HepG2 (cell line): ENCODE measurements at regions not wholly inside any gene's neighbourhood (a gene's known extent, or its start where the extent isn't known, plus 50 kb on each side); places are given as distances from the start of the nearest gene placed in this dataset.

ENCODE experiments used
- ATAC-seq: fragments of 200-7000 bp; cut with Tn5 transposase; 3 replicates; pipeline ENCODE4 v1.9.1; 2020; ENCODE audit warnings: mild to moderate bottlenecking, moderate library complexity
- BruUV-seq: library from RNA; stranded (reverse); fragments of 400-500 nt; replicated peaks from 2 replicates; lab custom pipeline; 2021; lab: Mats Ljungman, UMichigan
- CTCF ChIA-PET: fragments of 300-600 bp; formaldehyde crosslinking; extraction: SDS; loops from one replicate; lab custom pipeline; 2021; ENCODE audit warnings: low total read pairs, inconsistent platforms, low intra/inter-chr PET ratio; lab: Yijun Ruan, JAX
- POLR2A ChIA-PET: fragments of 350-600 bp; sonication (Branson Sonifier 250); formaldehyde crosslinking; loops from one replicate; lab custom pipeline; 2020; ENCODE audit warnings: antibody characterized with exemption, inconsistent platforms; lab: Yijun Ruan, JAX
- DNase-seq: peaks from one replicate; pipeline ENCODE4 v3.0.0-alpha.2; 2015; ENCODE audit warnings: low spot score
- FAIRE-seq: peaks from 3 replicates; lab custom pipeline; 2011; peaks lifted over from hg19 to GRCh38; lab: Jason Lieb, UNC
- H2AFZ ChIP-seq: one replicate; pipeline ENCODE4 v1.6.1; 2011; ENCODE audit warnings: low read length, inconsistent platforms
- H3K27ac ChIP-seq: fragments of 300-600 bp; 3 replicates; pipeline ENCODE4 v1.8.0; 2011; ENCODE audit warnings: mixed run types, mild to moderate bottlenecking, mixed read lengths, low read length, inconsistent platforms; ENCODE audit not compliant: insufficient read depth; ENCODE audit errors: extremely low read length
- H3K27me3 ChIP-seq, 2 experiments: fragments of 200-600 bp in 1 of 2; 2 replicates in 1 of 2; 3 replicates in 1 of 2; pipeline versions ENCODE4 v1.6.0 to v1.8.0; 2011; ENCODE audit warnings: low read length in 2 of 2, mild to moderate bottlenecking in 2 of 2, moderate library complexity in 2 of 2, inconsistent platforms in 1 of 2; ENCODE audit not compliant: insufficient read depth in 2 of 2, control insufficient read depth in 1 of 2
- H3K36me3 ChIP-seq, 2 experiments: fragments of 200-600 bp in 1 of 2; replicated peaks in 1 of 2; 2 replicates in 1 of 2; 3 replicates in 1 of 2; pipeline versions ENCODE4 v1.5.1 to v1.8.0; 2011; ENCODE audit warnings: low read length in 2 of 2, inconsistent platforms in 1 of 2; ENCODE audit not compliant: insufficient read depth in 2 of 2, control insufficient read depth in 1 of 2
- H3K4me1 ChIP-seq: 2 replicates; pipeline ENCODE4 v1.5.1; 2012; ENCODE audit warnings: low read length, inconsistent platforms; ENCODE audit not compliant: insufficient read depth
- H3K4me2 ChIP-seq: 2 replicates; pipeline ENCODE4 v1.6.0; 2011; ENCODE audit warnings: low read depth, low read length, inconsistent platforms
- H3K4me3 ChIP-seq, 3 experiments: fragments of 200-600 bp in 1 of 3; sonication (generic), shearing (Covaris generic) in 1 of 3; replicated peaks in 1 of 3; 2 replicates each; pipeline ENCODE4 v1.5.1; 2011 to 2016; ENCODE audit warnings: low read length in 3 of 3, inconsistent platforms in 2 of 3, low read depth in 2 of 3, mild to moderate bottlenecking in 2 of 3, control low read depth in 1 of 3, mixed read lengths in 1 of 3; ENCODE audit not compliant: insufficient read depth in 1 of 3
- H3K79me2 ChIP-seq: one replicate; pipeline ENCODE4 v1.6.1; 2011; ENCODE audit warnings: low read length, inconsistent platforms; ENCODE audit not compliant: insufficient read depth
- H3K9ac ChIP-seq: 2 replicates; pipeline ENCODE4 v1.6.0; 2011; ENCODE audit warnings: mild to moderate bottlenecking, low read depth, low read length, inconsistent platforms; ENCODE audit not compliant: insufficient read depth
- H3K9me3 ChIP-seq: 2 replicates; pipeline ENCODE4 v1.5.1; 2012; ENCODE audit warnings: mild to moderate bottlenecking, low read length
- H4K20me1 ChIP-seq: 2 replicates; pipeline ENCODE4 v1.6.0; 2011; ENCODE audit warnings: inconsistent platforms, mild to moderate bottlenecking, low read length, moderate library complexity; ENCODE audit not compliant: insufficient read depth
- ATF7-NPFF ChIP-seq: sonication (generic); formaldehyde crosslinking; IDR thresholded peaks from 2 replicates; pipeline ENCODE4 v1.8.1; 2023; ENCODE audit warnings: mild to moderate bottlenecking, low read depth, missing genetic modification reagents, moderate library complexity
- EED ChIP-seq: sonication (generic); formaldehyde crosslinking; IDR thresholded peaks from 2 replicates; pipeline ENCODE4 v1.5.0; 2020; ENCODE audit warnings: mild to moderate bottlenecking, missing genetic modification reagents
- HINFP ChIP-seq: sonication (generic); formaldehyde crosslinking; IDR thresholded peaks from 2 replicates; pipeline ENCODE4 v1.4.0; 2020; ENCODE audit warnings: low read depth, mild to moderate bottlenecking, missing genetic modification reagents
- PBX2 ChIP-seq: IDR thresholded peaks from 2 replicates; pipeline ENCODE4 v1.6.1; 2016; ENCODE audit warnings: control low read depth
- PRDM15 ChIP-seq: sonication (generic); formaldehyde crosslinking; IDR thresholded peaks from 2 replicates; pipeline ENCODE4 v1.4.0; 2020; ENCODE audit warnings: missing genetic modification reagents
- ZBTB7A ChIP-seq: sonication (generic); formaldehyde crosslinking; IDR thresholded peaks from 2 replicates; pipeline ENCODE4 v1.8.0; 2022; ENCODE audit warnings: mild to moderate bottlenecking, missing genetic modification reagents
- ZFAT ChIP-seq: sonication (generic); formaldehyde crosslinking; conservative IDR thresholded peaks from 2 replicates; pipeline ENCODE4 v1.8.1; 2023; ENCODE audit warnings: missing genetic modification reagents, inconsistent platforms
- ZNF280B ChIP-seq: sonication (generic); formaldehyde crosslinking; IDR thresholded peaks from 2 replicates; pipeline ENCODE4 v1.5.0; 2020; ENCODE audit warnings: missing genetic modification reagents, mild to moderate bottlenecking, borderline replicate concordance
- ZNF510 ChIP-seq: sonication (generic); formaldehyde crosslinking; IDR thresholded peaks from 2 replicates; pipeline ENCODE4 v1.4.0; 2020; ENCODE audit warnings: low read depth, mild to moderate bottlenecking, missing genetic modification reagents
- ZNF570 ChIP-seq: sonication (generic); formaldehyde crosslinking; IDR thresholded peaks from 2 replicates; pipeline ENCODE4 v1.4.0; 2020; ENCODE audit warnings: mild to moderate bottlenecking, missing genetic modification reagents, borderline replicate concordance
- WGBS: methylation state at CpG from one replicate; pipeline ENCODE4 v1.1.6; 2017; ENCODE audit warnings: low lambda C conversion rate; 5-methylcytosine and 5-hydroxymethylcytosine counted together
- in situ Hi-C: cut with HindIII; loops from 2 replicates; pipeline ENCODE4 v1.10.0; 2017; ENCODE audit warnings: low pct_unique_long_range_greater_than_20kb; ENCODE audit not compliant: extremely low pct_ligation_motif_present
- intact Hi-C: fragments of 100-400 bp; cut with micrococcal nuclease; formaldehyde crosslinking; loops from one replicate; pipeline ENCODE4 v1.10.0; 2022; ENCODE audit not compliant: unreplicated experiment

GRCh38 chr3:150072576-150072975, 101.9 kb upstream of the PFN2 start:
- ChIA-PET CTCF (no interaction called here), POLR2A (no interaction called here)
- in situ Hi-C loops (no loop called here), intact Hi-C loops (no loop called here)
- Histone ChIP-seq H3K79me2 (no peaks in the 10 kb centered on the region), H3K27ac (no peak overlapping the region), H3K9ac (no peak overlapping the region), H3K27me3 (peaks cover 1 to 28% of the 10 kb centered on the region in 2 experiments; a peak in 4 of 5 replicates), H3K4me1 (no peaks in the 10 kb centered on the region), H2AFZ (no peak overlapping the region), H4K20me1 (no peaks in the 10 kb centered on the region), H3K36me3 (no peaks in the 10 kb centered on the region), H3K9me3 (peaks cover 8% of the 10 kb centered on the region; the same call in 1 of the 2 replicates), H3K4me3 (no peak overlapping the region), H3K4me2 (no peak overlapping the region)
- DNase-seq (no peak), FAIRE-seq (no peak), ATAC-seq (no peak)
- BruUV-seq: no TSS peak
- WGBS: 54% methylated on average over 6 of the region's 6 CpGs
- TF ChIP-seq ZFAT (no peak), ZNF510 (CRISPR knock-in tag) (no peak), ZNF280B (CRISPR knock-in tag) (no peak), PBX2 (CRISPR knock-in tag) (no peak), ZNF570 (no peak), ATF7-NPFF (CRISPR knock-in tag) (no peak)

GRCh38 chr3:150070271-150070670, 99.6 kb upstream of the PFN2 start:
- in situ Hi-C loops: no loop called here
- CTCF ChIA-PET: no interaction called here
- FAIRE-seq: no peak
- TF ChIP-seq HINFP (CRISPR knock-in tag) (no peak), ZBTB7A (CRISPR knock-in tag) (no peak), EED (no peak), PRDM15 (CRISPR knock-in tag) (no peak)

More at GRCh38 chr3:150070271-150070670, 99.6 kb upstream of the PFN2 start:
- ATAC-seq (no peak), DNase-seq (no peak)
- H2AFZ ChIP-seq: no peak overlapping the region
- H3K4me2 ChIP-seq: no peak overlapping the region
- H3K4me3 ChIP-seq: no peak overlapping the region
- POLR2A ChIA-PET: no interaction called here
- H3K27ac ChIP-seq: no peak overlapping the region
- no peaks in the 10 kb centered on the region for H3K36me3 ChIP-seq
- H3K9me3 ChIP-seq: no peaks in the 10 kb centered on the region
- peaks cover 1 to 27% of the 10 kb centered on the region in 2 experiments; a peak in 4 of 5 replicates for H3K27me3 ChIP-seq
- no peaks in the 10 kb centered on the region for H3K4me1 ChIP-seq
- no peaks in the 10 kb centered on the region for H4K20me1 ChIP-seq
- no peak overlapping the region for H3K9ac ChIP-seq
- BruUV-seq: no TSS peak
- intact Hi-C loops: no loop called here
- no CpG with 5 or more reads among the region's 4 CpGs for whole genome bisulfite sequencing
- H3K79me2 ChIP-seq: no peaks in the 10 kb centered on the region
